Gastrocnemius medialis (tissue), 4 donors: ENCODE measurements at regions not wholly inside any gene's neighbourhood (a gene's known extent, or its start where the extent isn't known, plus 50 kb on each side); places are given as distances from the start of the nearest gene placed in this dataset.

Source experiments
- ATAC-seq, 2 donors: fragments of 150-250 bp; one replicate each; pipeline ENCODE4 v1.9.1; 2016
- DNase-seq, 2 donors: peaks; one replicate each; pipeline ENCODE4 v3.0.0-alpha.2; 2019
- H3K27ac ChIP-seq, 4 donors: fragments of 200-600 bp; sonication (generic); 1 replicate in 1 of 4; 2 replicates in 3 of 4; pipeline ENCODE4 v1.5.1; 2016 to 2018; ENCODE audit warnings: mild to moderate bottlenecking in 2 of 4, moderate library complexity in 1 of 4
- H3K27me3 ChIP-seq, 3 donors: fragments of 200-600 bp; sonication (generic) in 2 of 3; 1 replicate in 1 of 3; 2 replicates in 2 of 3; pipeline versions ENCODE4 v1.5.1 to v1.6.0; 2016 to 2019; ENCODE audit warnings: mild to moderate bottlenecking in 1 of 3, moderate library complexity in 1 of 3
- H3K36me3 ChIP-seq, 2 donors: fragments of 200-600 bp; sonication (generic) in 1 of 2; one replicate each; pipeline ENCODE4 v1.5.1; 2017 to 2018
- H3K4me1 ChIP-seq, 2 donors: fragments of 200-600 bp; sonication (generic) in 1 of 2; one replicate each; pipeline ENCODE4 v1.5.1; 2016 to 2017; ENCODE audit warnings: mild to moderate bottlenecking in 2 of 2
- H3K4me3 ChIP-seq, 4 donors: fragments of 200-600 bp; sonication (generic) in 3 of 4; 1 replicate in 1 of 4; 2 replicates in 3 of 4; pipeline ENCODE4 v1.5.1; 2016 to 2019; ENCODE audit warnings: mild to moderate bottlenecking in 2 of 4
- H3K9me3 ChIP-seq, 3 donors: fragments of 200-600 bp; sonication (generic) in 2 of 3; 1 replicate in 1 of 3; 2 replicates in 2 of 3; pipeline ENCODE4 v1.5.1; 2016 to 2019
- POLR2A ChIP-seq, 2 donors: fragments of 450-650 bp; IDR thresholded peaks; one replicate each; pipeline ENCODE4 v1.6.1; 2017; ENCODE audit warnings: antibody characterized with exemption in 2 of 2, mild to moderate bottlenecking in 2 of 2, moderate library complexity in 2 of 2
- in situ Hi-C, 4 donors: fragments of 200-750 bp; cut with MboI; loops; one replicate each; pipeline versions ENCODE4 v1.15.0 to v1.8.0; 2017; ENCODE audit warnings: low sequenced_read_pairs in 4 of 4
- intact Hi-C: fragments of 100-400 bp; cut with DNase I; formaldehyde crosslinking; loops from one replicate; pipeline ENCODE4 v1.15.1; 2023; ENCODE audit warnings: low total_unique reads
- TF ChIP-seq, protein P1 (sequence below), 5 experiments: fragments of 450-650 bp in 3 of 5; fragments of 200-600 bp in 2 of 5; sonication (generic) in 2 of 5; IDR thresholded peaks in 4 of 5; conservative IDR thresholded peaks in 1 of 5; 1 replicate in 4 of 5; 2 replicates in 1 of 5; pipeline ENCODE4 v1.5.1; 2016 to 2019; ENCODE audit warnings: antibody characterized with exemption in 5 of 5, mild to moderate bottlenecking in 3 of 5, moderate library complexity in 3 of 5

DNA sequence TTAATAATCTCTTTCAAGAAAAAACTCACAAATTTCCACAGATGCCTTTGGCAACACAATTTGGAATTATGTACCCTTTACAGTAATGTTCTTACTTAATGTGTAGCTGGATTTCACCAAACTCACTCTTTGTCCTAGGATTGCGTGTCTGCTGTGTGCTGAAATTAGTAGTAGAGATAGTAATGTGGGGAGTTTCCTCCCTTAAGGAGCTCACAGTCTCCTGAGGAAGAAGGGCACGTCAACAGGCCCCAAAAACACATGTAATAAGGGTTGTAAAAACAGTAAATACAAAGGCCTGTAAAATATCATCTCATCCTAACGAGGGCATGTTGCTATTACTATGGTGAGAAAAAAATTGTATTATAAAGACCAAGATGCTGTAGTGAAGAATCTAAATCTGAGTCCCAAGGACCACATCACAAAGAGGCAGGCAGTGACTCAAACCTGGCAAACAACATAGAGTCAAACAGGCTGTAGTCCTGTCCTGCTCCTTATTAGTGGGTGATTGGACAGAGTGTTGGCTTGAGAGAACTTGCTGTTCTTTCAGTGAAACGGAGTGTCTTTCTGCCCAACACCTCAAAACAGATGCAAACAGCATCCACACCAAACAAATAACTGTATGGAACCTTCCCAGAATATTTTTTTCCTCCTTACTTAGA, 83.2 kb upstream of the PAPPA start:
- no peak for ATAC-seq
- H3K4me1 ChIP-seq = no peaks in the 10 kb centered on the region
- no peaks in the 10 kb centered on the region for H3K36me3 ChIP-seq
- no peak for TF ChIP-seq POLR2A (IDR thresholded peaks at IDR 0.05)
- TF ChIP-seq, protein P1, sequence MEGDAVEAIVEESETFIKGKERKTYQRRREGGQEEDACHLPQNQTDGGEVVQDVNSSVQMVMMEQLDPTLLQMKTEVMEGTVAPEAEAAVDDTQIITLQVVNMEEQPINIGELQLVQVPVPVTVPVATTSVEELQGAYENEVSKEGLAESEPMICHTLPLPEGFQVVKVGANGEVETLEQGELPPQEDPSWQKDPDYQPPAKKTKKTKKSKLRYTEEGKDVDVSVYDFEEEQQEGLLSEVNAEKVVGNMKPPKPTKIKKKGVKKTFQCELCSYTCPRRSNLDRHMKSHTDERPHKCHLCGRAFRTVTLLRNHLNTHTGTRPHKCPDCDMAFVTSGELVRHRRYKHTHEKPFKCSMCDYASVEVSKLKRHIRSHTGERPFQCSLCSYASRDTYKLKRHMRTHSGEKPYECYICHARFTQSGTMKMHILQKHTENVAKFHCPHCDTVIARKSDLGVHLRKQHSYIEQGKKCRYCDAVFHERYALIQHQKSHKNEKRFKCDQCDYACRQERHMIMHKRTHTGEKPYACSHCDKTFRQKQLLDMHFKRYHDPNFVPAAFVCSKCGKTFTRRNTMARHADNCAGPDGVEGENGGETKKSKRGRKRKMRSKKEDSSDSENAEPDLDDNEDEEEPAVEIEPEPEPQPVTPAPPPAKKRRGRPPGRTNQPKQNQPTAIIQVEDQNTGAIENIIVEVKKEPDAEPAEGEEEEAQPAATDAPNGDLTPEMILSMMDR (IDR thresholded peaks at IDR 0.05 in 4 of 5, conservative IDR thresholded peaks at IDR 0.05 in 1 of 5) = no peak
- H3K9me3 ChIP-seq = no peaks in the 10 kb centered on the region
- intact Hi-C loops = no loop called here
- H3K4me3 ChIP-seq = no peak overlapping the region
- in situ Hi-C loops = no loop called here
- H3K27ac ChIP-seq = no peak overlapping the region
- no peak for DNase-seq
- no peaks in the 10 kb centered on the region for H3K27me3 ChIP-seq

DNA sequence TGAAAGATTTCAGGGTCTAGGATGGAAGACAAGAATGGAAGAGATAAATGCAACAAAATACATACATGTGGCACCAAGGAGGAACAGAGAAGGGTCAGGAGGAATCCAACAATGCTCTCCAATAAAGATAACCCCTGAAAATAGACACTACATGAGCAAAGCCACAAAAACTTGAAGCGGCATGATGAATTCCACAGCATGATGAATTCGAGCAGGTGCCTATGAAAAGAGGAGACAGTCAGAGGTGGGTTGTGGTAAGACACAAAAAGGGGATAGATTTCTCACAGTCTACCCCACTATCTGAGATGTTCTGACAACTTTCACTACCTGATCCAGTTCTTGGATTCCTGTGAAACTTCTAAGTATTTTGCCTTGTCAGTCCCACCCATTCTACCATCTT, 81.5 kb upstream of the PAPPA start:
- no peaks in the 10 kb centered on the region for H3K36me3 ChIP-seq
- H3K4me1 ChIP-seq = no peaks in the 10 kb centered on the region
- H3K27me3 ChIP-seq = no peaks in the 10 kb centered on the region
- DNase-seq = no peak
- no peak overlapping the region for H3K4me3 ChIP-seq
- intact Hi-C loops = no loop called here
- in situ Hi-C loops = no loop called here
- TF ChIP-seq, protein P1 (IDR thresholded peaks at IDR 0.05 in 4 of 5, conservative IDR thresholded peaks at IDR 0.05 in 1 of 5) = no peak
- no peak for TF ChIP-seq POLR2A (IDR thresholded peaks at IDR 0.05)
- H3K9me3 ChIP-seq = no peaks in the 10 kb centered on the region
- ATAC-seq = no peak
- no peak overlapping the region for H3K27ac ChIP-seq

DNA sequence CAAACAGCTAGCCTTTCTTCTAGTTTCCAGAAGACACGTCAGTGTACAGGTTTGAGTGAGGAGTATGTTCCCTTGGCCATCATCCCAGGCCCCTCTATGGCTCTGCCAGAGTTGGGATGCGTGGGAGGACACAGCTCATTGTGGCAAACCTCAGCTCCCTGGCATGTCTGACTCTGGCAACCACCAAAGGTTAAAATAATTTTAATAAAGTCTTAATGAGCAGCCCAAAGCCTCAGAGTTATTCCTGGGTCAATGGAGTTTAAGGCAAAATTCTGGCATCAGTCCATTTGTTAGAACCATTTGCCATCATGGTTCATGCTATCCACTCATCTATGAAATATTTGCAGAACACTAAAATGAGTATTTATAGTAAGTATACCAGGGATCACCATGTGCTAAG, 79.8 kb upstream of the PAPPA start:
- H3K27ac ChIP-seq = no peak overlapping the region
- intact Hi-C loops (no loop called here), in situ Hi-C loops (no loop called here)
- TF ChIP-seq POLR2A (IDR thresholded peaks at IDR 0.05) = no peak
- TF ChIP-seq, protein P1 (IDR thresholded peaks at IDR 0.05 in 4 of 5, conservative IDR thresholded peaks at IDR 0.05 in 1 of 5) = no peak
- H3K36me3 ChIP-seq = no peaks in the 10 kb centered on the region
- ATAC-seq (no peak), DNase-seq (no peak)
- H3K4me1 ChIP-seq = no peaks in the 10 kb centered on the region
- H3K9me3 ChIP-seq = no peaks in the 10 kb centered on the region
- H3K27me3 ChIP-seq = no peaks in the 10 kb centered on the region
- H3K4me3 ChIP-seq = no peak overlapping the region

DNA sequence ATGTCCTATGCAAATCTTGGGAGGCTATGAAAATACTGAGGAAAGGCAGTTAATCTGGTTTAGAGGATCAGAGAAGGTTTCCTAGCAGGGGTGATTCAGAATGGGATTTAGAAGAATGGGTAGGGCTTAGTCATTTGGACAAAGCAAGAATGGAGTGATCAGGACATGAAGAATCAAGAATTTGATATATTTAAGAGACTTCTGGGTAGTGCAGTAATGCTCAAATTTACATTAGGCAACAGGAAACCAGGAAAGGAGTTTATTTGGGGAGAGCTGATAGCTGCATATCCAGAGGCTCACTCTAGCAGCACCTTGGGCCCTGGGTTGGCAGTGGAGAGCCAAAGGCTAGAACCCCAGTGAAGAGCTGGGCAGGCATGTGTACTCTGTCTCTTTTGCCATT, 78.9 kb upstream of the PAPPA start:
- no peak overlapping the region for H3K4me3 ChIP-seq
- no peaks in the 10 kb centered on the region for H3K36me3 ChIP-seq
- no peaks in the 10 kb centered on the region for H3K4me1 ChIP-seq
- H3K27ac ChIP-seq = no peak overlapping the region
- no peak for DNase-seq
- in situ Hi-C loops (no loop called here), intact Hi-C loops (no loop called here)
- no peaks in the 10 kb centered on the region for H3K27me3 ChIP-seq
- no peak for ATAC-seq
- no peaks in the 10 kb centered on the region for H3K9me3 ChIP-seq
- TF ChIP-seq POLR2A (IDR thresholded peaks at IDR 0.05) = no peak
- TF ChIP-seq, protein P1 (IDR thresholded peaks at IDR 0.05 in 4 of 5, conservative IDR thresholded peaks at IDR 0.05 in 1 of 5) = no peak

DNA sequence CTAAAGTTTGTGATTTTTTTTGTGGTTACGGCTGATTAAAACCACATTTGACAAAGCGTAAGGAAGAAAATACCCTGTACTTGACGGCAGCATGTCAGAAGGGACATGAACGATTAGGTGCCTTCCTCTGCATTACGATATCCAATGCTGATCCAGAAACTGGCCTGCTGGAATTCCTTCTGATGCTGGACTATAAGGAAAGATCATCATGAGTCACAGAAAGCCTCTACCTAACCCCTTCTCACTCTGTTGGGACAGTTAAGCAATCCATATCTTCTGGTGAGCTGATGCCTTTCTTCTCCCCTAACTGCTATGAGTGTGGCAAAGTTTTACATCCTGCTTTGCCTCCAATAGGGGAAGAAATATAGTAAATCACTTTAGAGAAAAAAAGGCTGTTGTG, 78.4 kb upstream of the PAPPA start:
- H3K27ac ChIP-seq = no peak overlapping the region
- H3K4me1 ChIP-seq = no peaks in the 10 kb centered on the region
- no peak for ATAC-seq
- in situ Hi-C loops = no loop called here
- no peak overlapping the region for H3K4me3 ChIP-seq
- no peaks in the 10 kb centered on the region for H3K36me3 ChIP-seq
- no peaks in the 10 kb centered on the region for H3K27me3 ChIP-seq
- H3K9me3 ChIP-seq = no peaks in the 10 kb centered on the region
- TF ChIP-seq, protein P1 (IDR thresholded peaks at IDR 0.05 in 4 of 5, conservative IDR thresholded peaks at IDR 0.05 in 1 of 5) = no peak
- TF ChIP-seq POLR2A (IDR thresholded peaks at IDR 0.05) = no peak
- DNase-seq = no peak
- intact Hi-C loops = no loop called here
